ENCODE measurements at regions not wholly inside any gene's neighbourhood (a gene's known extent, or its start where the extent isn't known, plus 50 kb on each side); places are given as distances from the start of the nearest gene placed in this dataset.

GRCh38 chr18:56097621-56098020 is 509.6 kb upstream of the TCF4 start:
- no peaks in the 10 kb centered on the region for H3K27me3 ChIP-seq (ENCODE audit: insufficient read depth, low read length, poor library complexity)
- no CpG with 5 or more reads among the region's 5 CpGs for WGBS (ENCODE audit: extremely low coverage, insufficient coverage, low lambda C conversion rate)
- no peak overlapping the region for H4K8ac ChIP-seq (ENCODE audit: low read depth, low read length)
- no peaks in the 10 kb centered on the region for H3K79me1 ChIP-seq (ENCODE audit: low read length)
- no peak overlapping the region for H2AK5ac ChIP-seq (ENCODE audit: low read length)
- no peak overlapping the region for H2BK120ac ChIP-seq (ENCODE audit: low read depth, low read length)
- H3K56ac ChIP-seq (ENCODE audit: low read length) = no peak overlapping the region
- DNase-seq = no peak
- H2BK15ac ChIP-seq (replicated peaks; ENCODE audit: low read depth) = no peak overlapping the region
- H3K23ac ChIP-seq (ENCODE audit: low read length) = no peak overlapping the region
- no peaks in the 10 kb centered on the region for H3K4me1 ChIP-seq (ENCODE audit: control insufficient read depth, low read depth, low read length)
- no peak overlapping the region for H3K4ac ChIP-seq (ENCODE audit: low read depth, low read length)
- H3K9ac ChIP-seq (ENCODE audit: low read length) = no peak overlapping the region
- H3K4me3 ChIP-seq (ENCODE audit: low read length) = no peak overlapping the region
- no peak overlapping the region for H3K18ac ChIP-seq (ENCODE audit: low read length)
- no peak overlapping the region for H3K27ac ChIP-seq (ENCODE audit: low read depth, low read length)
- H3K79me2 ChIP-seq (ENCODE audit: control insufficient read depth, insufficient read depth, low read length) = no peaks in the 10 kb centered on the region
- H4K5ac ChIP-seq (ENCODE audit: low read length) = no peak overlapping the region
- no peak overlapping the region for H2BK5ac ChIP-seq (ENCODE audit: low read length)
- no peak overlapping the region for H3K4me2 ChIP-seq (ENCODE audit: low read length)
- H3K36me3 ChIP-seq (ENCODE audit: control insufficient read depth, insufficient read depth, low read length) = no peaks in the 10 kb centered on the region

- Histone ChIP-seq H3K36me3 (ENCODE audit: control insufficient read depth, insufficient read depth, low read length) (no peaks in the 10 kb centered on the region), H3K4ac (ENCODE audit: low read depth, low read length) (no peak overlapping the region), H2BK5ac (ENCODE audit: low read length) (no peak overlapping the region), H3K79me1 (ENCODE audit: low read length) (no peaks in the 10 kb centered on the region), H3K27me3 (ENCODE audit: insufficient read depth, low read length, poor library complexity) (no peaks in the 10 kb centered on the region), H3K18ac (ENCODE audit: low read length) (no peak overlapping the region), H2BK120ac (ENCODE audit: low read depth, low read length) (no peak overlapping the region), H3K4me2 (ENCODE audit: low read length) (no peak overlapping the region), H2BK15ac (replicated peaks; ENCODE audit: low read depth) (no peak overlapping the region), H4K5ac (ENCODE audit: low read length) (no peak overlapping the region), H3K27ac (ENCODE audit: low read depth, low read length) (no peak overlapping the region), H2AK5ac (ENCODE audit: low read length) (no peak overlapping the region), H3K4me3 (ENCODE audit: low read length) (no peak overlapping the region), H4K8ac (ENCODE audit: low read depth, low read length) (no peak overlapping the region), H3K4me1 (ENCODE audit: control insufficient read depth, low read depth, low read length) (no peaks in the 10 kb centered on the region), H3K56ac (ENCODE audit: low read length) (no peak overlapping the region), H3K79me2 (ENCODE audit: control insufficient read depth, insufficient read depth, low read length) (no peaks in the 10 kb centered on the region), H3K23ac (ENCODE audit: low read length) (no peak overlapping the region), H3K9ac (ENCODE audit: low read length) (no peak overlapping the region)
- WGBS (ENCODE audit: extremely low coverage, insufficient coverage, low lambda C conversion rate) = no CpG with 5 or more reads among the region's 4 CpGs
- DNase-seq = no peak
Measured at GRCh38 chr18:56096861-56097260, 508.9 kb upstream of the TCF4 start.

- no peak overlapping the region for H2BK15ac ChIP-seq (replicated peaks; ENCODE audit: low read depth)
Measured at GRCh38 chr18:56089612-56090258, 501.7 kb upstream of the TCF4 start.

DNA sequence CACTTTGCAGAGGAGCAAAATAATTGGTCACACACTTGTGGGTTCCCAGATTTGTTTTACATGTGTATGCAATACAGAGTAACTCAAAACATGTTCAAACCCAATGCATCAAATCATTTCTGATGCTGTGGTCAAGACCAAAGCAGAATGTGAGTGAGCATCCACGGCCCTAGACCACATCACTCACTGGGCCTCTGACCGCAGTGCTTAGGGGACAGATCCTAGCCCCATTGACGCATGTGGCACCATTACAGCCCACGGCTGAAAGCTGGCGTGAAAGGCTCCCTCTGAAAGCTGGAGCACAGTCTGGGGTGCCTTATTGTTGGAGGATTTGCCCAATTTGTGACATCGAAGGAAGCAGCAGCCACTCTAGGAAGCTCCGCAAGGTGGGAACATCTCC is 498.8 kb upstream of the TCF4 start:
- no peak overlapping the region for H3K18ac ChIP-seq (ENCODE audit: low read length)
- no peaks in the 10 kb centered on the region for H3K27me3 ChIP-seq (ENCODE audit: insufficient read depth, low read length, poor library complexity)
- H2BK5ac ChIP-seq (ENCODE audit: low read length) = no peak overlapping the region
- H3K79me2 ChIP-seq (ENCODE audit: control insufficient read depth, insufficient read depth, low read length) = no peaks in the 10 kb centered on the region
- H3K4ac ChIP-seq (ENCODE audit: low read depth, low read length) = no peak overlapping the region
- H2BK15ac ChIP-seq (replicated peaks; ENCODE audit: low read depth) = no peak overlapping the region
- H3K56ac ChIP-seq (ENCODE audit: low read length) = no peak overlapping the region
- H3K79me1 ChIP-seq (ENCODE audit: low read length) = no peaks in the 10 kb centered on the region
- no peak overlapping the region for H3K23ac ChIP-seq (ENCODE audit: low read length)
- H3K4me3 ChIP-seq (ENCODE audit: low read length) = no peak overlapping the region
- no peak for DNase-seq
- H3K4me2 ChIP-seq (ENCODE audit: low read length) = no peak overlapping the region
- peaks cover 2% of the 10 kb centered on the region for H3K4me1 ChIP-seq (ENCODE audit: control insufficient read depth, low read depth, low read length)
- no peak overlapping the region for H2BK120ac ChIP-seq (ENCODE audit: low read depth, low read length)
- H4K8ac ChIP-seq (ENCODE audit: low read depth, low read length) = no peak overlapping the region
- H2AK5ac ChIP-seq (ENCODE audit: low read length) = no peak overlapping the region
- whole genome bisulfite sequencing (ENCODE audit: extremely low coverage, insufficient coverage, low lambda C conversion rate) = no CpG with 5 or more reads among the region's 7 CpGs
- no peak overlapping the region for H4K5ac ChIP-seq (ENCODE audit: low read length)
- H3K9ac ChIP-seq (ENCODE audit: low read length) = no peak overlapping the region
- H3K27ac ChIP-seq (ENCODE audit: low read depth, low read length) = no peak overlapping the region
- no peaks in the 10 kb centered on the region for H3K36me3 ChIP-seq (ENCODE audit: control insufficient read depth, insufficient read depth, low read length)

More at GRCh38 chr18:56089612-56090258, 501.7 kb upstream of the TCF4 start:
- H3K27ac ChIP-seq (ENCODE audit: low read depth, low read length) = no peak overlapping the region
- no peak overlapping the region for H2AK5ac ChIP-seq (ENCODE audit: low read length)
- H4K5ac ChIP-seq (ENCODE audit: low read length) = no peak overlapping the region
- no peak overlapping the region for H3K4me3 ChIP-seq (ENCODE audit: low read length)
- no peak overlapping the region for H3K4ac ChIP-seq (ENCODE audit: low read depth, low read length)
- no peak overlapping the region for H3K4me2 ChIP-seq (ENCODE audit: low read length)
- no peak for DNase-seq
- no peak overlapping the region for H2BK5ac ChIP-seq (ENCODE audit: low read length)
- no peaks in the 10 kb centered on the region for H3K36me3 ChIP-seq (ENCODE audit: control insufficient read depth, insufficient read depth, low read length)
- no peak overlapping the region for H3K18ac ChIP-seq (ENCODE audit: low read length)
- no peaks in the 10 kb centered on the region for H3K79me2 ChIP-seq (ENCODE audit: control insufficient read depth, insufficient read depth, low read length)
- no peak overlapping the region for H2BK120ac ChIP-seq (ENCODE audit: low read depth, low read length)
- H3K27me3 ChIP-seq (ENCODE audit: insufficient read depth, low read length, poor library complexity) = no peaks in the 10 kb centered on the region
- no peak overlapping the region for H3K9ac ChIP-seq (ENCODE audit: low read length)
- no peak overlapping the region for H3K23ac ChIP-seq (ENCODE audit: low read length)
- 100% methylated on average over 1 of the region's 4 CpGs for WGBS (ENCODE audit: extremely low coverage, insufficient coverage, low lambda C conversion rate)
- H3K79me1 ChIP-seq (ENCODE audit: low read length) = no peaks in the 10 kb centered on the region
- no peaks in the 10 kb centered on the region for H3K4me1 ChIP-seq (ENCODE audit: control insufficient read depth, low read depth, low read length)
- H3K56ac ChIP-seq (ENCODE audit: low read length) = no peak overlapping the region
- H4K8ac ChIP-seq (ENCODE audit: low read depth, low read length) = no peak overlapping the region

DNA sequence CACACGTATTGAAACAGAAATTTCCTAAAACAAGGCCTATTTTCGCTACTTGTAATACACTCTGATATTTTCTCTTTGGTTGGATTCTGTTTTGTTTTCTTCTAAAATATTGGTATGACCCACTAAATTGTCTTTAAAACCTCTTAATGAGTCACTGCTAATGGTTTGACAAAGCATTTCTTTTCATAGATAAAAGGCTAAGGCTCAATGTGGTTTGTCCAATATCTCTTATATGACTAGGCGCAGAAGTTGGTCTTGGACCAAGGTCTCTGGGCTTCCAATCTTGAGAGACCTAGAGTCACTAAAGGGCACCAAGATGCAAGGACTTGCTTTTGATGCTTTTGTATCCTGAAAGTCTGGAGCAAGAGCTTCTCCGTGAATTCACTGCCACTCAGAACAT is 498.2 kb upstream of the TCF4 start:
- no peak for DNase-seq
- WGBS (ENCODE audit: extremely low coverage, insufficient coverage, low lambda C conversion rate) = no CpG with 5 or more reads among the region's 4 CpGs
- Histone ChIP-seq H3K4me2 (ENCODE audit: low read length) (no peak overlapping the region), H2BK5ac (ENCODE audit: low read length) (no peak overlapping the region), H2BK15ac (replicated peaks; ENCODE audit: low read depth) (no peak overlapping the region), H3K36me3 (ENCODE audit: control insufficient read depth, insufficient read depth, low read length) (no peaks in the 10 kb centered on the region), H3K4ac (ENCODE audit: low read depth, low read length) (no peak overlapping the region), H3K79me1 (ENCODE audit: low read length) (no peaks in the 10 kb centered on the region), H3K9ac (ENCODE audit: low read length) (no peak overlapping the region), H3K4me1 (ENCODE audit: control insufficient read depth, low read depth, low read length) (peaks cover 2% of the 10 kb centered on the region), H3K4me3 (ENCODE audit: low read length) (no peak overlapping the region), H3K79me2 (ENCODE audit: control insufficient read depth, insufficient read depth, low read length) (no peaks in the 10 kb centered on the region), H3K27ac (ENCODE audit: low read depth, low read length) (no peak overlapping the region), H2AK5ac (ENCODE audit: low read length) (no peak overlapping the region), H3K56ac (ENCODE audit: low read length) (no peak overlapping the region), H3K27me3 (ENCODE audit: insufficient read depth, low read length, poor library complexity) (no peaks in the 10 kb centered on the region), H3K23ac (ENCODE audit: low read length) (no peak overlapping the region), H4K5ac (ENCODE audit: low read length) (no peak overlapping the region), H3K18ac (ENCODE audit: low read length) (no peak overlapping the region), H4K8ac (ENCODE audit: low read depth, low read length) (no peak overlapping the region), H2BK120ac (ENCODE audit: low read depth, low read length) (no peak overlapping the region)

DNA sequence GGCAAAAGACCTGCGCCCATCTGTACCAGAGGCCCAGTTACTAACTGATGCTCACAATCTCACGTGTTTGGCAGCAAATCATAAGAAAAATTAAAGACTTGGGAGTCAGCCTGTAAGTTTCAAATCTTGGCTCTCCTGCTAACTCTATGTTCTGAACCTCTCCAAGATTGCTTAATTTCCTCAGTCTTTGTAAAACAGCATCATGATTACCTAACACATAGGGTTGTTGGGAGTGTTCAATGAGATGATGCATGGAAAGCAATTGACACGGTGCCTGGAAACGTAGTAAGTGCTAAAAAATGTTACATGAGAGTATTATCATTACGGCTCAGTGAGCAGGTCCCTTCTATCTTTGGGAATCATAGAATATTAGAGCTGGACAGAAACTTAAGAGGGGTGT is 497.6 kb upstream of the TCF4 start:
- H2AK5ac ChIP-seq (ENCODE audit: low read length) = no peak overlapping the region
- no peak for DNase-seq
- H4K8ac ChIP-seq (ENCODE audit: low read depth, low read length) = no peak overlapping the region
- H2BK15ac ChIP-seq (replicated peaks; ENCODE audit: low read depth) = no peak overlapping the region
- H3K4me1 ChIP-seq (ENCODE audit: control insufficient read depth, low read depth, low read length) = peaks cover 2% of the 10 kb centered on the region
- no peaks in the 10 kb centered on the region for H3K27me3 ChIP-seq (ENCODE audit: insufficient read depth, low read length, poor library complexity)
- WGBS (ENCODE audit: extremely low coverage, insufficient coverage, low lambda C conversion rate) = no CpG with 5 or more reads among the region's 5 CpGs
- no peak overlapping the region for H3K4ac ChIP-seq (ENCODE audit: low read depth, low read length)
- no peaks in the 10 kb centered on the region for H3K79me2 ChIP-seq (ENCODE audit: control insufficient read depth, insufficient read depth, low read length)
- H3K9ac ChIP-seq (ENCODE audit: low read length) = no peak overlapping the region
- H3K23ac ChIP-seq (ENCODE audit: low read length) = no peak overlapping the region
- no peak overlapping the region for H3K56ac ChIP-seq (ENCODE audit: low read length)
- no peak overlapping the region for H3K4me2 ChIP-seq (ENCODE audit: low read length)
- H3K79me1 ChIP-seq (ENCODE audit: low read length) = no peaks in the 10 kb centered on the region
- H4K5ac ChIP-seq (ENCODE audit: low read length) = no peak overlapping the region
- H3K18ac ChIP-seq (ENCODE audit: low read length) = no peak overlapping the region
- H2BK5ac ChIP-seq (ENCODE audit: low read length) = no peak overlapping the region
- no peaks in the 10 kb centered on the region for H3K36me3 ChIP-seq (ENCODE audit: control insufficient read depth, insufficient read depth, low read length)
- no peak overlapping the region for H3K27ac ChIP-seq (ENCODE audit: low read depth, low read length)
- no peak overlapping the region for H2BK120ac ChIP-seq (ENCODE audit: low read depth, low read length)
- H3K4me3 ChIP-seq (ENCODE audit: low read length) = no peak overlapping the region
